OCI-LY7 (cell line): ENCODE measurements at regions not wholly inside any gene's neighbourhood (a gene's known extent, or its start where the extent isn't known, plus 50 kb on each side); places are given as distances from the start of the nearest gene placed in this dataset.

Source experiments
- BruUV-seq: library from RNA; stranded (reverse); fragments of 400-500 nt; replicated peaks from 2 replicates; lab custom pipeline; 2021; lab: Mats Ljungman, UMichigan
- CTCF ChIA-PET: fragments of 300-600 bp; sonication (Branson Sonifier 250); formaldehyde crosslinking; loops from one replicate; lab custom pipeline; 2022; ENCODE audit warnings: antibody characterized with exemption; ENCODE audit not compliant: unreplicated experiment; lab: Charles Lee
- POLR2A ChIA-PET: fragments of 300-600 bp; sonication (Branson Sonifier 250); formaldehyde crosslinking; loops from one replicate; lab custom pipeline; 2022; ENCODE audit warnings: antibody characterized with exemption; lab: Charles Lee
- DNase-seq: peaks from one replicate; pipeline ENCODE4 v3.0.0-alpha.2; 2015; ENCODE audit warnings: low spot score
- H2AFZ ChIP-seq: fragments of 200-600 bp; sonication (generic), shearing (Covaris generic); 2 replicates; pipeline ENCODE4 v1.6.1; 2014; ENCODE audit warnings: mild to moderate bottlenecking, antibody characterized with exemption, low read length, moderate library complexity
- H3K27ac ChIP-seq: fragments of 200-600 bp; sonication (generic); 2 replicates; pipeline ENCODE4 v1.5.1; 2014; ENCODE audit warnings: mixed run types, low read depth, mild to moderate bottlenecking, moderate library complexity, low read length, inconsistent platforms; ENCODE audit not compliant: poor library complexity, severe bottlenecking
- H3K36me3 ChIP-seq: fragments of 200-600 bp; sonication (generic); 2 replicates; pipeline ENCODE4 v1.6.1; 2014; ENCODE audit warnings: mild to moderate bottlenecking, antibody characterized with exemption, low read length, moderate library complexity, mixed read lengths; ENCODE audit not compliant: insufficient read depth
- H3K4me1 ChIP-seq: fragments of 200-600 bp; sonication (generic); 2 replicates; pipeline ENCODE4 v1.5.1; 2014; ENCODE audit warnings: mild to moderate bottlenecking, low read length; ENCODE audit not compliant: insufficient read depth, poor library complexity, severe bottlenecking
- H3K4me2 ChIP-seq: fragments of 200-600 bp; sonication (generic); 2 replicates; pipeline ENCODE4 v1.6.1; 2014; ENCODE audit warnings: mild to moderate bottlenecking, low read length
- H3K4me3 ChIP-seq: fragments of 200-600 bp; sonication (generic); 2 replicates; pipeline ENCODE4 v1.5.1; 2014; ENCODE audit warnings: mild to moderate bottlenecking, low read depth, low read length; ENCODE audit not compliant: poor library complexity, severe bottlenecking
- H3K79me2 ChIP-seq: fragments of 200-600 bp; sonication (generic); 2 replicates; pipeline ENCODE4 v1.6.1; 2016; ENCODE audit warnings: low read depth, mild to moderate bottlenecking, low read length, moderate library complexity, mixed read lengths; ENCODE audit not compliant: insufficient read depth
- H3K9me2 ChIP-seq: fragments of 200-600 bp; sonication (generic); 2 replicates; pipeline ENCODE4 v1.6.1; 2016; ENCODE audit warnings: mild to moderate bottlenecking, low read length, mixed read lengths; ENCODE audit not compliant: insufficient read depth
- H3K9me3 ChIP-seq: fragments of 200-600 bp; sonication (generic); 2 replicates; pipeline ENCODE4 v1.6.1; 2014; ENCODE audit warnings: mild to moderate bottlenecking, mixed run types, low read length, mixed read lengths
- H4K20me1 ChIP-seq: fragments of 200-600 bp; sonication (generic); 2 replicates; pipeline ENCODE4 v1.6.1; 2014; ENCODE audit warnings: mild to moderate bottlenecking, antibody characterized with exemption, low read length, moderate library complexity, mixed read lengths; ENCODE audit not compliant: insufficient read depth
- CTCF ChIP-seq: fragments of 200-600 bp; sonication (generic); conservative IDR thresholded peaks from 2 replicates; pipeline ENCODE4 v1.5.1; 2014; ENCODE audit warnings: mild to moderate bottlenecking, antibody characterized with exemption, low read length, moderate library complexity, mixed read lengths
- EZH2phosphoT487 ChIP-seq: fragments of 200-600 bp; sonication (generic); IDR thresholded peaks from 2 replicates; pipeline ENCODE4 v1.6.1; 2018; ENCODE audit warnings: low read depth, borderline replicate concordance, mild to moderate bottlenecking, mixed run types, antibody characterized with exemption, low read length, moderate library complexity, mixed read lengths
- intact Hi-C: fragments of 100-400 bp; cut with micrococcal nuclease; formaldehyde crosslinking; loops from one replicate; pipeline ENCODE4 v1.10.0; 2022; ENCODE audit not compliant: unreplicated experiment

GRCh38 chr2:163248376-163249253, 410.0 kb upstream of the KCNH7 start:
- no peak overlapping the region for H3K4me2 ChIP-seq
- DNase-seq, result no peak
- H2AFZ ChIP-seq, result no peak overlapping the region
- no peaks in the 10 kb centered on the region for H3K79me2 ChIP-seq
- no peaks in the 10 kb centered on the region for H3K4me1 ChIP-seq
- no peak overlapping the region for H3K4me3 ChIP-seq
- TF ChIP-seq EZH2phosphoT487 (no peak), CTCF (no peak)
- CTCF ChIA-PET, result interaction anchor here (0.5 kb wide), 1 partner anchor 129 kb away, joined by 3 read pairs; no protein-coding TSS in a partner anchor
- H3K27ac ChIP-seq, result no peak overlapping the region
- POLR2A ChIA-PET, result interaction anchor here (1.2 kb wide), 1 partner anchor 18 kb away, joined by 4 read pairs; no protein-coding TSS in a partner anchor
- no peaks in the 10 kb centered on the region for H4K20me1 ChIP-seq
- H3K9me2 ChIP-seq, result no peaks in the 10 kb centered on the region
- no peaks in the 10 kb centered on the region for H3K36me3 ChIP-seq
- no TSS peak for BruUV-seq
- H3K9me3 ChIP-seq, result no peaks in the 10 kb centered on the region
- intact Hi-C loops, result no loop called here

GRCh38 chr2:163247847-163248220, 409.3 kb upstream of the KCNH7 start:
- no TSS peak for BruUV-seq
- Histone ChIP-seq H3K79me2 (no peaks in the 10 kb centered on the region), H3K9me3 (no peaks in the 10 kb centered on the region), H3K4me3 (no peak overlapping the region), H3K4me1 (no peaks in the 10 kb centered on the region), H2AFZ (no peak overlapping the region), H3K4me2 (no peak overlapping the region), H3K36me3 (no peaks in the 10 kb centered on the region), H3K9me2 (no peaks in the 10 kb centered on the region), H3K27ac (no peak overlapping the region), H4K20me1 (no peaks in the 10 kb centered on the region)
- intact Hi-C loops, result no loop called here
- no peak for DNase-seq
- TF ChIP-seq EZH2phosphoT487, result no peak
- TF ChIP-seq CTCF, result no peak
- POLR2A ChIA-PET, result interaction anchor here (0.6 kb wide), 2 partner anchors 458 to 787 kb away, joined by 3 read pairs; no protein-coding TSS in a partner anchor
- CTCF ChIA-PET, result interaction anchor here (0.5 kb wide), 1 partner anchor 128 kb away, joined by 3 read pairs; no protein-coding TSS in a partner anchor
